GM18867 (cell line): ENCODE measurements at regions not wholly inside any gene's neighbourhood (a gene's known extent, or its start where the extent isn't known, plus 50 kb on each side); places are given as distances from the start of the nearest gene placed in this dataset.
A peak's percentile ranks its signal among the peaks of the same experiment; 100 is the strongest.

ENCODE experiments used
- ATAC-seq: cut with Tn5 transposase; IDR thresholded peaks from one replicate; pipeline ENCODE4 v1.9.1; 2021; ENCODE audit warnings: mild to moderate bottlenecking, moderate library complexity; ENCODE audit not compliant: unreplicated experiment

DNA sequence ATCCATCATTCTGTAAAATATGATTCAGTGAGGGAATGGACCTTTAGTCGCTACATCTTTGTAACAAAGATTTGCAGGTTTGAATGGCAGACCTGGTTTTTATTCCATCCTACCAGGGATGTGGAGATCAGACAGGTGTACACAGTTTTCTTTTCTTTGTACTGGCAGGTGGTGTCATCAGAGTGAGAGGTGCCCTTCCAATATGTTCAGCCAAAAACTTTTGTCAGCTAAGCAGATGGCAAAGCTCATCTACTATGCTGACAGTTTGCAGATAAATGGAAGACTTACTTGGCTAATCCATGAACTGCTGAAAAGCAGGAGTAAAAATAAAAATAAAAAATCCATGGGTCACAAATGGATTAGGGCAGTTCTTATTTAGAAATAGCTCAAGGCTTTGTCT is 185.5 kb upstream of the DOK6 start:
- no peak for ATAC-seq

DNA sequence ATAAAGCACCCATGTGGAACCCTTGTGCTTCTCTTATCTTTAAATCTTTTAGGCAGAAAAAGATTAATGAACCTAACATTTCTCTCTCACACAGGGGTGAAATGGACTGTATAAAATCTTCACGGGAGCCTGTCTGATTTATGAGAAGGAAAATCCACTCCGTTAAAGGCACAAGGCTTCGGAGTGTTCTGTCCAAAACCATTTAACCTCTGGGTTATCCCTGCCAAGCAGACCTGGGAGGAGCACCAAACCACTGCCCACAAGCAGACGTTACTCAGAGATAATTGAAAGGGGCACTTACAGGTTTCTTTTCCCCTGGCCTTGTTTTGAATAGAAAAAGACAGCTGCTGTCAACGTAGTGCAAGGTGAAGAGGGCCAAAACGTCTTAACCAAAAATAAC is 184.4 kb upstream of the DOK6 start:
- ATAC-seq = no peak

DNA sequence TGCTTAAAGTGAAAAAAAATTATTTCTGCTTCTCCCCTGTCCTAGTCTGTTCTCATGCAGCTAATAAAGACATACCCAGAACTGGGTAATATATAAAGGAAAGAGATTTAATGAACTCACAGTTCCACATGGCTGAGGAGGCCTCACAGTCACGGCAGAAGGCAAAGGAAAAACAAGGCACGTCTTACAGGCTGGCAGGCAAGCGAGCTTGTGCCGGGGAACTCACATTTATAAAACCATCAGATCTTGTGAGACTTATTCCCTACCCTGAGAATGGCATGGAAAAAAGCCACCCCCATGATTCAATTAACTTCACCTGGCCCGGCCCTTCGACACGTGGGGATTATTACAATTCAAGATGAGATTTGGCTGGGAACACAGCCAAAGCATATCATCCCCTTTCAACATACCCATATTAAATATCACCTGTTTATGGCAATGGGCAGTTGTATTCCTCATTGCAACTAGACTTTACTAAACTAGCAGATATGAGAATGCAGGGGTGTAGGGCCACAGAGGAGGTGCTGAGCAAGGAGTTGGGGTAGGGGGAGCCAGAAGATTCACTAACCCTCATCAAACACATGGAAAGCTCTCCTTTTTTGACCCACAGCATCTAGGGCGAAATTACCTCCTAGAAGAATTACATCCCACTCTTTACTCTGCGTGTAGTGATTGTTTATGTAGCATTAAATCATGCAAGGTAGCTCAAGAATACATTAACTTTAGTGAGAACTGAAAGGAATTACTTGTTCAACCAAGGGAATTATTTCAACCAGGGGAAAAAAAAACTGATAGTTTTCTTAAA is 183.3 kb upstream of the DOK6 start:
- ATAC-seq = no peak

DNA sequence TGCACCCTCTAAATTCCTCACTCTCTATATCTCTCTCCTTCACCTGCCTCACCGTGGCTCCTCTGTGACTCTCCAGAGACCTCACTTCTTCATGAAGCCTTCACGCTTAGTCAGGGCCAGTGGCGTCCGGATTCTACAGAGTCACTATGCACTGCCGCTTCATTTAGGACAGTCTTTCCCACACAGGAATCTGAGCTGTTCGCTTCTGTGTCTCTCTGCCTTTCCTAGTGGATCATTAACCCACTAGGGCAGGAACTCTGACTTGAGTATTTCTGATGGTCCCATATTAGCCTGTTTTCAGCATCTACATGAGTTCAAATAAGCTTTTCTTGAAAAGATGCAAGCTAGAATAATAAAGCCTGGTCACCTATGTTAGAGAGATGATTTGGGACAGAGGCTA is 180.2 kb upstream of the DOK6 start:
- ATAC-seq = no peak

DNA sequence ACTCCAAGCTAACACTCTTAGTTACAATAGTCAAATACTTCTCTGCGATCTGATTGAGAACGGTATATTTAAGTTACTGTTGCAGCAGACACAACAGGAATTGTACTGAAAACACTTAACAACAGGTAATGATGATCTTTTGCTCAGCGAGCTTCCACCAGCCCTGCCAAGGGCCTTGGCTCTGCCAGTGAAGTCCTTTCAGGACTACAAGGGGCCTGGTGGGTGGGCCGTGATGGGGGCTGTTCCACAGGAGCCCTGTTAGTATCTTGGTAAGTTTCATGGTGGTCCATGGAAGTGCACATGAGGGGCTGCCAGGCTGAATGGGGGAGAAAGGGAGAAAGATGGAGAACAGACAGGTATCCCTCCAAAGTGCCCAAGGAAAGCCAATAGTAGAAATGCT is 178.6 kb upstream of the DOK6 start:
- no peak for ATAC-seq

DNA sequence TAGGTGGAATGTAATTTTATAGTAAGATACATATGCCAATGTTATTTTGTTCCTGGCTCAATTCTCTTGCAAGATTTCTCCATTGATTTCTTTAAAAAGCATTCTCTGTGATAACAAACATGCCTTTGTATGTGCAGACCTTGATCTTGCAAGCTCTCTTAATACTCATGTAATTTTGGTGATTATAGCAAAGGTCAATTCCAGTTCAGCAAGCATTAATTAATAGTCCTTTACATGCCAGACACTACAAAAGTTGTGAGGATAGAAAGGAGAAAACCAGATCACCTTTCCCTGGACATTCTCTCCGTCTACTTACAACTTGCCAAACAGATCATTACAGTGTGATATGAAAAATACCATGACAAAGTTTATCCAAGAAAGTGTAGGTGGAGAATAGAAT is 173.7 kb upstream of the DOK6 start:
- ATAC-seq = no peak

DNA sequence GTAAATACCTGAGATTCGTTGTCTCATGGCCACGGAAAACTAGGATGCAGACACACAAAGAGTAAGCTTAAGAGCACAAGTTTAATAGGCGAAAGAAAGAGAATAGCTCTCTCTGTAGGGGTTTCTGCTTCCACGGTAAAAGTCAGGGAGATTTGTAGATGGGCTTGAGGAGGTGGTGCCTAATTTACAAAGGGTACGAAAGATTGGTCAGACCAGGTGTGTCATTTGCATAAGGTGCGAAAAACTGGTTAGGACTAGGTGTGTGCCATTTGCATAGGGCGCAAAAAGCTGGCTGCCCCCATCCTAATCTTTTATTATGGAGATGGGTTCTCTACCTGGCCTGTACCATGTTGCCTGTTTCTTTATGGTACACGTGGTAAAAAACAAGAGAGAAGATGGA is 170.5 kb upstream of the DOK6 start:
- ATAC-seq = no peak

DNA sequence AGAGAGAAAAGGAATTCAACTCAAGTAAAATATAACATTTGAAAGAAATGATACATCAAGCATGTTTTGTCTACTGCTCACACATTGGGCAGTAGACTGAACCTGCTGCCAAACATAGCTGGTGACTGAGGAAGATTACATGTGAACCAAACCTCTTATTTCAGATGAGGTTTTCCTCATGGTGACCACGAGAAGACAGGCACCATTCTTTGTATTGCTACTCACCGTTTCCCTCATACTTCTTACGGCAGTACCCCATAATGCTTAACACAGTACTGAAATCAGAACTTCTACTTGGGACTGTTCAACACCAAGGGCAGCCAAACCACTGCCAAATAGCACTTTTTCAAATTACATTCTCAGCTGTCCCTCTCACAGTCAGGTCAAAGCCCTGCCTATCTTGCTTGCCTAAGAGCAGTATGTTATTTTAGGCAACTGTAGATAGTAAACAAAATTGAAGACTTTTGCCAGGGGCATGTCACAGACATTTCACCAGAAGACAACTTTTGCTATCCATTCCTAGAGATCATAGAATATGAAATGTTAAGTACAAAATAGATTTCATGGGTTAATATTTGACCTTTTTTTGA is 167.1 kb upstream of the DOK6 start:
- ATAC-seq = no peak

DNA sequence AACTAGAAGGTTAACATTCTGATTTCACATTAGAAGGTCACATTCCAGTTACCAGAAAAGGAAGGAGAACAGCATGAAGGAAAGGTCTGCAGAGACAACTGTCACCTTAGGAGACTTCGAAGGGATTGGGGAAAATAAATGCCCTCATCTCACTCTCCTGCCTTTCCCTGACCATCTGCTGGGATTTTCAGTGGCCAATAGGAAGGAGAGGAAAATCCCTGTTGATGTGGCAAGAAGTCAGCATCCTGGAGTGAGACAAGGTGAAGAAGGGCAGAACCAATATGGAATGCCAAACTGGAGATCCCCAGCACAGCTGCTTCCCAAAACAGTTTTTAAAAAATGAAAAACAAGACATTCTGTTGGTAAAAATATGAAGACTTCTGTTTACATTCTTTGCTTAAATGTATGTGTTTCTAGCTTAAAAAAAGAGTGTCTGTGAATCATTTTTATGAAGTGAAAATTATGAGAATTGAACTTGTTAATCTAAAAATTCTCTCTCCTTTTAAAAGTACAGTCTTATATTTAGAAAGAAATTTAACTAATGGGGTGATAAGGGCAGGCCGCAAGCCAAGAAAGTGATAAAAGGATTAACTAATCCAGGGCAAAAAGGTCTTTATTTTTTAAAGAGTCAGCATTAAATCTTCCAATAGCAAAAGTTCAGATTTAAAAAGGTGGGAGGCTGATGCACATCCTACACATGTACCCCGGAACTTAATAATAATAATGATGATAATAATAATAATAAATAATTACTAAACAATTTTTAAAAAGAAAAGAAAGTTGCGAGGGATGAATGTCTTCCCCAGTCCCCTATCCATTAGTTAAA is 160.6 kb upstream of the DOK6 start:
- no peak for ATAC-seq

DNA sequence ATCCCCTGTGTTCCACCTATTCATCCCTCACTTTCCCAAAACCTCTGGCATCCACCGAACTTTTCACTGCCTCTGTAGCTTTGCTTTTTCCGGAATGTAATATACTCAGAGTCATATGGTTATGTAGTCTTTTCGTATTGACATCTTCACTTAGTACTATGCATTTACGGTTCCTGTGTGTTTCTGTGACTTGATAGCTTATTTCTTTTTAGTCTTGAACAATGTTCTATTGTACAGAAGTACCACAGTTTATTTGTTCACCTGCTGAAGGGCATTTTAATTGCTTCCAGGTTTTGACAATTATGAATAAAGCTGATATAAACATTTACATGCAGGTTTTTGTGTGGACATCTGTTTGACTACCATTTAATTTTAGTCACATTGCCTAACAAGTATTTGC is 154.7 kb upstream of the DOK6 start:
- no peak for ATAC-seq

DNA sequence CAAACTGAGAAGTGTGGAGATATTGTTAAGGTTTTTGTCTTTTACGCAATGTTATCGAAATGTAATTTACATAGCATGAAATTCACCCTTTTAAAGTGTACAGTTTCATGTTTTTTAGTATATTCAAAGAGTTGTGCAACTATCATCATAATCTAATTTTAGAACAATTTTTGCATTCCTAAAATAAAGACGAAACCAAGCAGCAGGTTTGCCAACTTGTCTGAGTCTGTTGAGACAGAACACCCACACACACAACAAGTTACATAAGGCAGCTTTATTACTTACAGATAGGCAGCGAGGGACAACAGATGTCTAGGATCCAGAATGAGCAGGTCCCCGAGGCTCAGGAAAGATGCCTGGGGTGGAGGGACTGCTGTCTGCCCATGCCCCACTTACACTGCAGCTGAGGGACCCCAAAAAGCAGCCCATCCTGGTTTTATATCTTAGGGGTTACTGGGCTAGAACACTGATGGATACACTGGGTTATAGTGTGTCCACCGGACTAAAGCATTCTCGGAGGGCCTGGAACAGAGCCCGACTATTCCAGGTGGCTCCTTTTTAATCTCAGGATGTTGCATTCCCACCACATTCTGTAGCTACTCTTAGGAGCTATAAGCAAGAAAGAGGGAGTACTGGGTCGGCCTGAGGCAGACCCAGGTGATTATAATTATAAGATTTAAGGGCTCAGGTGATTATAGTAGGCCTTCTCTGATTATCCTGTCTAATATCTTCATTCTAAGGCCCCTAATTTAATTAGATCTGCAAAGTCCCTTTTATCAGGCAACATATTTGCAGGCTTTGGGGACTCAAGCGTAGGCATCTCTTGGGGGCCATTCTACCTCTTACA is 150.2 kb upstream of the DOK6 start:
- ATAC-seq = peak; percentile 62

DNA sequence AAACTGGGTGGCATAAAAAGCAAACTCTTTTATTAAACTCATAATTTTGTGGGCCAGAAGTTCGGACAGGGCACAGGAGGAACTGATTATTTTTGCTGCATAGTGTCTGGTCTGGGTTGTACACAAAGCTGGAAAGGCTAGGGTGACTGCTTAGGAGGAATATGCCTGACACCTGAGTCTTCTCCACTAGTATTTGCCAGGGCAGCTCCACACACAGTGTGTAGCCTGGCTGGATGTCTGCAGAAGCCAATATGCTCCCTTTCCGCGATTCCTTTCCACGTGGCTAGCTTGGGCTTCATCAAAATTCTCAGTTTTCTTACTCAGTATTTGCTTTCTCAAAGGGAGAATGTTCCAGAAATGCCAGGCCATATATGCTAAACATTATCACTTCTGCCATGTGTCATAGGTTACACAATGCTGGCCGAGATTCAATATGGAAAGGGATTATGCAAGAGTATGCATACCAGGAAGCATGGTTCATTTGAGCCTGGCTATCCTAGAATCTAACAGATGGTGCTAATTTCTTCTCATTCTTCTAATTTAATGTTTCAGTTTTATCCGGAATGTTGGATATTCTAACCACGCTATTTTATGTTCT is 142.7 kb upstream of the DOK6 start:
- no peak for ATAC-seq

DNA sequence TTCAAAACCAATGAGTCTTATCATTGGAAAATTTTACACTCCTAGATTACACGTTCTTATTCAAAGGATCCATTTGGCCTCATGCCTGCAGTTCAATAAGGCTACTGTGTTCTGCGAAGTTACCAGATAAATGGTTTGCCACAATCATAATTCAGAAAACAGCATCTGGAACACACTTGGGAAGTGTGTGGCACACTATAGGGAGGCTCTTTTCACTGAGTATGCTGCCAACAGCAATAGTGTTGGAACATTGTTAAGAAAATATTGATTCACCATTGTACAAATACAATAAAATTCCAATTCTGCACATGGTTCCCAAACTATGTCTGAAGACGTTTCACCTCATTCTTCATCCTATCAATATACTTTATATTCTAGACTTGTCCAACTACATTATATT is 141.4 kb upstream of the DOK6 start:
- no peak for ATAC-seq

DNA sequence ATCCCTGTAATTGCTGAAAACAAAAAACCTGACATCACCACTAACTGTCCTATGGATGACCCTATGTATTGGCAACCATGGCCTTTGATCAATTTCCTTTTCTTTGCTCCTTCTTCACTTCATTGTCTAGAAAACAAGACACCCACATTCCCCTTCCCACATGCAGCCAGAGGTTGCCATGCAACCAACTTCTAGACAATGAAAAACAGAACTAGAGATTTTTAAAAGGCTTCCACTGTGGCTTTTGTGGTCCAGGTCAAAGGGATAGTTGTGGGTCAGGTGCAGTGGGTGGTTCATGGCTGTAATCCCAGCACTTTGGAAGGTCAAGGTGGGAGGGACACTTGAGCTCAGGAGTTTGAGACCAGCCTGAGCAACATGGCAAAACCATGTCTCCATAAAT is 139.3 kb upstream of the DOK6 start:
- ATAC-seq = no peak

DNA sequence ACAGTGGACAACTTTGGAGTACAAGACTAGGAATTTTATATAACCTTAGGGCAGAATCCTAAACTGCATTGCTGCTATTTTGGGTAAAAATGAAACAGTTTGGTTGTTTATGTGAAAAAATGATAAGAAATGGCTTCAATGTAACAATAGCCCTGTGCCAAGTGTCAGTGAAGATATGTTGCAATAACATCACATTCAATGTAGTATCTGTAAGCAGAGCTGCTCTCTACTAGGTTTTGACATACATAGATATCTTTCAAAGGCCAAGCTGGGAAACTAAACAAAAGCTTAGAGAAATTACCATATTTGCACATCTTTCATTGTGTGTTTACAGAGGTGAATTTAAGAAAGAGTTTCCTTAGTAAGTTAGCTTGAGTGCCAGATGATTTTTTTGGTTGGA is 135.0 kb upstream of the DOK6 start:
- no peak for ATAC-seq

DNA sequence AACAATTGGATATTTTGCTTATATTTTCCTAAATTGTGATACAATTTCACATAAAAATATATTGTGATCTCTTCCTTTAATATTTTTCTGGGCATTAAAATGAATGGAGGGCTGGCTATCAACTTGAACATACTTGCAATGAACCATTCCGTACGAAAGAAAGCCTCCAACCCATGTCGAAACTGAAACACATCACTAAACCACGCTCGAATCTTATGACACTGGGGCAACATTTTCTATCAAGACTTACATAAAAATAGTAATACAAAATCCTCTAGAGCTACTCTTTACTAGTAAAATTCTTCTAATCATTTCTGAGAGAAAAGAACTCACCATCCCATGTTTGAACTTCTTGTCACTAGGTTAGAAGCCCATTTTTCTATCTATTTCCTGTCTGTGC is 132.8 kb upstream of the DOK6 start:
- ATAC-seq = no peak

DNA sequence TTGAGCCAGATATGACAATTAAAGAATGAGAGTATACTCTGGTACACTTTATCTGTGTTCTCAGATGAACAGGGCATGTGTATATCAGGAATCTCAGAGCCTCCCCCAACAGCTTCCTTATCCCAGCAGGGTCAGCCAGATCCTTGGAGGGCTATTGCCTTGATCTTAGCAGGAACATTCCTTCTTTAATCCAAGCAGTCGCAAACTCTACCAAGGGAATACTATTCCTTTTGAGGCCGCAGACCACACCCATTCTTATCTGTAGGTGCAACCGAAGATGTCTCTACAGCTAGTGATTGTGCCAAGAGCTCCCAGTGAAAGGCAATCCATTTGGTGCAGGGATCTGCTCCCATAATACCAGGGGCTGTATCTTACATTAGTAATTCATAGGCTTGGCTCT is 118.3 kb upstream of the DOK6 start:
- ATAC-seq = no peak

DNA sequence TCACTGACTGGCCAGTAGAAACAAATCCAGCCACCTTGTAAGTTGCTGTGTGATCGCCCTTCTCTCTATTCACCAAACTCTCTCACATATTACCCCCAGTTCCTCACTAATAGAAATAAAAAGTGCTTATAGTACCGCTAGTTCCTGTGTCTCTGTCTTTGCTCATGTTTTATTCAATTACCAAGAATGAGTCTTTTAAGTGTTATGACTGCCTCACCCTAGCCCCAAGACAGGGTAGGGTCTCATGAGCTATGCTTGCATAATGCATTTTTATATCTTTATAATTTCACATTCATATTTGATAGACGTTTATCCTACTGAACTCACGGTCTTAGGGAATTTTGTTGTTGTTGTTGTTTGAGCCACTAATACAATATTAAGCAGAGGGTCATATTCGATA is 109.6 kb upstream of the DOK6 start:
- no peak for ATAC-seq

DNA sequence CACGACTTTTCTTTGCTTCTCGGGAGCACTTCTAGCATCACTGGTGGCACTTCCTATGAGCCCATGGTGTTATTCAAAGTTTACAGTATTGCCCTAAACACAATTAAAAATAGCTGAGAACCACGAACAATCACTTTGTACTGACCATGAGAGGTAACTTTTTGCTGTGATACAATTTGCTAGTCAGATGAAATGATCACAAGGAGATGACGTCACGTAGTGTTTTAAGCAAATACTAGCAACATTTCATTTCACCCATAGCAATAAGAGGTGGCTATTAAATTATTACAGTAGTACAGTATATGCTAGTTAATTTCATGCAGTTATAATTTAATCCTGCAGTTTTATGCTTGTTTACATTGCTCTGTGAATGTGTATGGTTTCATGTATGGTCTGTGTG is 108.9 kb upstream of the DOK6 start:
- ATAC-seq = no peak

DNA sequence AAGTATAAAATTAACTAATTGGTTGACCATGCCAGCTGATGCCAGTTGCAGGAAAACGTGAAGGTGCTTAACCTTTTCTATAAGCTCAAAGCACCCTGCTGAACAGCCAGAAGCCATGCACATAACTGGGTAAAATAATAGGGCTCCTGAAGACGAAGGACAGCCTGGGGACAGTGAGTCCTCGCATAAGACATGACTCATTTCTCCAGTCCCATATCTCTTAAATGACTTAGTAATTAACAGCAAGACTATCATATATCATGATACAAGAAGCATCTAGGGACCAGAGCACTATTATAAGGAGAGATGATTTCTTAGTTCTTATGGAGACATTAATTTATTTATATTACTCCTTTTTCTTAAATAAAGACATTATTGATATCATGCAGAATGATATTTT is 100.5 kb upstream of the DOK6 start:
- no peak for ATAC-seq

DNA sequence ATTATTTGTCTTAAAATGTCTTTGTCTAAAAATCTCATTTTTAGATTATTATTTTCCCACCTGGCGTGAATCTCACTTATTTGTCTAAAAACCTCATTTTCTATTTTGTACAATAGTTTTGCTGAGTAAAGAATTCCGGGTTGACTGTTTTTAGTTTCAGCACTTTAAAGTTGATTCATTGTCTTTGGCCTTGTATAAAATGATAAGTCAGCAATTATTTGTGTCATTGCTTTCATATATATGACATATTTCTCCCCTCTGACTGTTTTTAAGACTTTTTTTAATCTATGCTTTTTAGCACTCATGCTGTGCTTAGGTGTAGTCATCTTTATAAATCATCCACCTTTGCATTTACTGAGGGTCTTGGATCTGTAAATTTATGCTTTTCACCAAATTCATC is 92.1 kb upstream of the DOK6 start:
- no peak for ATAC-seq
